SK-N-SH treated with all-trans-retinoic acid at 6 μM for 48 hours (cell line): ENCODE measurements at regions not wholly inside any gene's neighbourhood (a gene's known extent, or its start where the extent isn't known, plus 50 kb on each side); places are given as distances from the start of the nearest gene placed in this dataset.

ENCODE experiments used
- ATAC-seq: fragments of 200-7000 bp; cut with Tn5 transposase; 3 replicates; pipeline ENCODE4 v1.9.1; 2020; ENCODE audit warnings: mild to moderate bottlenecking, moderate library complexity
- ARNTL ChIP-seq: fragments of 450-650 bp; formaldehyde crosslinking; IDR thresholded peaks from 2 replicates; pipeline ENCODE4 v1.5.0; 2020; ENCODE audit warnings: low read depth, mild to moderate bottlenecking, moderate library complexity, borderline replicate concordance
- BACH2 ChIP-seq: fragments of 250-450 bp; sonication (Bioruptor Pico); IDR thresholded peaks from 2 replicates; pipeline ENCODE4 v1.9.0; 2021; ENCODE audit warnings: mild to moderate bottlenecking, borderline replicate concordance
- CREB5 ChIP-seq: fragments of 250-450 bp; sonication (Bioruptor Pico); IDR thresholded peaks from 2 replicates; pipeline ENCODE4 v1.5.1; 2020; ENCODE audit warnings: low read depth, mild to moderate bottlenecking, moderate library complexity
- CSDC2 ChIP-seq: fragments of 250-450 bp; sonication (Bioruptor Pico); IDR thresholded peaks from 2 replicates; pipeline ENCODE4 v1.5.0; 2020; ENCODE audit warnings: mild to moderate bottlenecking, moderate library complexity
- CSRNP3 ChIP-seq: fragments of 250-450 bp; sonication (Bioruptor Pico); IDR thresholded peaks from 2 replicates; pipeline ENCODE4 v1.5.1; 2021; ENCODE audit warnings: mild to moderate bottlenecking, moderate library complexity
- GLIS3 ChIP-seq: fragments of 250-450 bp; sonication (Bioruptor Pico); IDR thresholded peaks from 2 replicates; pipeline ENCODE4 v1.5.0; 2020; ENCODE audit warnings: mild to moderate bottlenecking, moderate library complexity
- ISL1 ChIP-seq: fragments of 250-450 bp; sonication (Bioruptor Pico); IDR thresholded peaks from 2 replicates; pipeline ENCODE4 v2.1.2; 2022; ENCODE audit warnings: mild to moderate bottlenecking, moderate library complexity
- OSR1 ChIP-seq: fragments of 250-450 bp; sonication (Bioruptor Pico); IDR thresholded peaks from 2 replicates; pipeline ENCODE4 v1.8.0; 2022; ENCODE audit warnings: moderate library complexity, mild to moderate bottlenecking, inconsistent platforms
- PATZ1 ChIP-seq: fragments of 250-450 bp; sonication (Bioruptor Pico); IDR thresholded peaks from 2 replicates; pipeline ENCODE4 v1.8.0; 2020; ENCODE audit warnings: mild to moderate bottlenecking, moderate library complexity, borderline replicate concordance
- POU6F1 ChIP-seq: fragments of 250-450 bp; sonication (Bioruptor Pico); IDR thresholded peaks from 2 replicates; pipeline ENCODE4 v1.8.0; 2021; ENCODE audit warnings: low read depth, mild to moderate bottlenecking, moderate library complexity, borderline replicate concordance
- PPARA ChIP-seq: fragments of 250-450 bp; sonication (Bioruptor Pico); IDR thresholded peaks from 2 replicates; pipeline ENCODE4 v1.5.0; 2020; ENCODE audit warnings: mild to moderate bottlenecking, borderline replicate concordance
- RARB ChIP-seq: fragments of 250-450 bp; sonication (Bioruptor Pico); IDR thresholded peaks from 2 replicates; pipeline ENCODE4 v1.8.0; 2021; ENCODE audit warnings: mild to moderate bottlenecking, moderate library complexity
- TOX ChIP-seq: fragments of 250-450 bp; sonication (Bioruptor Pico); IDR thresholded peaks from 2 replicates; pipeline ENCODE4 v1.8.0; 2021; ENCODE audit warnings: mild to moderate bottlenecking, moderate library complexity, borderline replicate concordance
- ZC3H10 ChIP-seq: fragments of 250-450 bp; sonication (Bioruptor Pico); IDR thresholded peaks from 2 replicates; pipeline ENCODE4 v1.5.1; 2021; ENCODE audit warnings: mild to moderate bottlenecking, moderate library complexity
- ZFP3 ChIP-seq: fragments of 250-450 bp; sonication (Bioruptor Pico); IDR thresholded peaks from 2 replicates; pipeline ENCODE4 v1.5.0; 2020; ENCODE audit warnings: mild to moderate bottlenecking, moderate library complexity
- ZFP30 ChIP-seq: fragments of 450-650 bp; formaldehyde crosslinking; IDR thresholded peaks from 2 replicates; pipeline ENCODE4 v1.5.0; 2022; ENCODE audit warnings: mild to moderate bottlenecking, moderate library complexity
- ZNF565 ChIP-seq: fragments of 450-650 bp; formaldehyde crosslinking; conservative IDR thresholded peaks from 2 replicates; pipeline ENCODE4 v1.5.0; 2020; ENCODE audit warnings: low read depth, mild to moderate bottlenecking, moderate library complexity
- ZNF70 ChIP-seq: fragments of 450-650 bp; formaldehyde crosslinking; IDR thresholded peaks from 2 replicates; pipeline ENCODE4 v1.5.0; 2020; ENCODE audit warnings: mild to moderate bottlenecking, moderate library complexity
- ZNF8 ChIP-seq: fragments of 450-650 bp; formaldehyde crosslinking; IDR thresholded peaks from 2 replicates; pipeline ENCODE4 v1.5.0; 2020; ENCODE audit warnings: mild to moderate bottlenecking, moderate library complexity

- TF ChIP-seq TOX = no peak
- TF ChIP-seq RARB (CRISPR knock-in tag) = no peak
- no peak for TF ChIP-seq ZFP3 (CRISPR knock-in tag)
- no peak for TF ChIP-seq OSR1 (CRISPR knock-in tag)
- no peak for TF ChIP-seq ZNF70
- no peak for ATAC-seq
Measured at GRCh38 chr2:81195017-81195773, 890.6 kb upstream of the LRRTM1 start.

GRCh38 chr2:81194581-81194980 lies 890.0 kb upstream of the LRRTM1 start:
- TF ChIP-seq ISL1 (CRISPR knock-in tag) (no peak), POU6F1 (CRISPR knock-in tag) (no peak), ZNF565 (CRISPR knock-in tag) (no peak), PPARA (CRISPR knock-in tag) (no peak), GLIS3 (CRISPR knock-in tag) (no peak), BACH2 (CRISPR knock-in tag) (no peak), PATZ1 (CRISPR knock-in tag) (no peak), ZFP30 (CRISPR knock-in tag) (no peak), ZFP3 (CRISPR knock-in tag) (no peak), TOX (no peak), ARNTL (CRISPR knock-in tag) (no peak), RARB (CRISPR knock-in tag) (no peak), ZNF70 (no peak), OSR1 (CRISPR knock-in tag) (no peak), CSRNP3 (CRISPR knock-in tag) (no peak), CSDC2 (CRISPR knock-in tag) (no peak), CREB5 (no peak)
- TF ChIP-seq, all 23 proteins: peak for 0
- no peak for ATAC-seq

- TF ChIP-seq BACH2 (CRISPR knock-in tag) (no peak), ARNTL (CRISPR knock-in tag) (no peak), OSR1 (CRISPR knock-in tag) (no peak), ZFP3 (CRISPR knock-in tag) (no peak), PPARA (CRISPR knock-in tag) (no peak), ZNF8 (CRISPR knock-in tag) (no peak), POU6F1 (CRISPR knock-in tag) (no peak), CSDC2 (CRISPR knock-in tag) (no peak), GLIS3 (CRISPR knock-in tag) (no peak), ZNF565 (CRISPR knock-in tag) (no peak), CREB5 (no peak), ZFP30 (CRISPR knock-in tag) (no peak), ZC3H10 (CRISPR knock-in tag) (no peak)
- TF ChIP-seq, all 23 proteins: peak for 0
- no peak for ATAC-seq
Measured at GRCh38 chr2:81194176-81194575, 889.6 kb upstream of the LRRTM1 start.
